CD4-positive, alpha-beta memory T cell (primary cell): ENCODE measurements at regions not wholly inside any gene's neighbourhood (a gene's known extent, or its start where the extent isn't known, plus 50 kb on each side); places are given as distances from the start of the nearest gene placed in this dataset.
"Not testable (repeated sequence)": the region's sequence is repeated elsewhere in the genome, so short reads cannot be mapped to it uniquely, and the experiment has no call there.

Experiments
- CTCF ChIA-PET: fragments of 350-600 bp; sonication (Branson Sonifier 250); formaldehyde crosslinking; loops from one replicate; lab custom pipeline; 2021; ENCODE audit warnings: inconsistent platforms; ENCODE audit not compliant: partially characterized antibody; lab: Charles Lee
- POLR2A ChIA-PET: fragments of 350-600 bp; sonication (Branson Sonifier 250); formaldehyde crosslinking; loops from one replicate; lab custom pipeline; 2021; ENCODE audit not compliant: partially characterized antibody; lab: Charles Lee
- DNase-seq, 5 donors: peaks; one replicate each; pipeline versions ENCODE4 v3.0.0 to v3.0.0-alpha.2; 2020 to 2022; ENCODE audit warnings: mixed read lengths in 1 of 5
- H3K27ac ChIP-seq: one replicate; pipeline ENCODE4 v1.7.0; 2013; ENCODE audit warnings: low read depth, low read length
- H3K27me3 ChIP-seq: 2 replicates; pipeline ENCODE4 v1.7.0; 2013; ENCODE audit warnings: mild to moderate bottlenecking, low read length, moderate library complexity; ENCODE audit not compliant: insufficient read depth
- H3K36me3 ChIP-seq: 2 replicates; pipeline ENCODE4 v1.7.0; 2013; ENCODE audit warnings: mild to moderate bottlenecking, low read length, moderate library complexity; ENCODE audit not compliant: insufficient read depth
- H3K4me1 ChIP-seq: 2 replicates; pipeline ENCODE4 v1.7.0; 2013; ENCODE audit warnings: mild to moderate bottlenecking, low read length, moderate library complexity; ENCODE audit not compliant: insufficient read depth
- H3K4me3 ChIP-seq, 2 donors: one replicate each; pipeline ENCODE4 v1.7.0; 2013; ENCODE audit warnings: low read length in 2 of 2, mild to moderate bottlenecking in 1 of 2
- H3K9me3 ChIP-seq, 2 donors: one replicate each; pipeline ENCODE4 v1.7.0; 2013; ENCODE audit warnings: low read length in 2 of 2, control low read depth in 1 of 2; ENCODE audit not compliant: control insufficient read depth in 1 of 2
- H3K27ac Mint-ChIP-seq, 7 donors: one replicate each; pipeline ENCODE4 v1.8.0; 2020 to 2021; ENCODE audit warnings: mixed read lengths in 7 of 7, mild to moderate bottlenecking in 6 of 7, inconsistent platforms in 3 of 7, moderate library complexity in 3 of 7
- H3K27me3 Mint-ChIP-seq, 2 donors: one replicate each; pipeline ENCODE4 v1.8.0; 2020 to 2021; ENCODE audit warnings: mixed read lengths in 2 of 2
- H3K36me3 Mint-ChIP-seq, 2 donors: one replicate each; pipeline ENCODE4 v1.8.0; 2020 to 2021; ENCODE audit warnings: mixed read lengths in 2 of 2, inconsistent platforms in 1 of 2, mild to moderate bottlenecking in 1 of 2
- H3K4me1 Mint-ChIP-seq, 4 donors: one replicate each; pipeline ENCODE4 v1.8.0; 2020 to 2021; ENCODE audit warnings: mixed read lengths in 4 of 4, mild to moderate bottlenecking in 1 of 4
- H3K4me3 Mint-ChIP-seq, 8 donors: one replicate each; pipeline ENCODE4 v1.8.0; 2020 to 2021; ENCODE audit warnings: mixed read lengths in 8 of 8, mild to moderate bottlenecking in 7 of 8, moderate library complexity in 6 of 8, inconsistent platforms in 3 of 8
- H3K9me3 Mint-ChIP-seq, 8 donors: one replicate each; pipeline ENCODE4 v1.8.0; 2020 to 2021; ENCODE audit warnings: mixed read lengths in 8 of 8, mild to moderate bottlenecking in 5 of 8, inconsistent platforms in 3 of 8, moderate library complexity in 1 of 8
- intact Hi-C: fragments of 100-400 bp; cut with micrococcal nuclease; formaldehyde crosslinking; loops from one replicate; pipeline ENCODE4 v1.15.1; 2023

- H3K4me1 ChIP-seq: no peaks in the 10 kb centered on the region
- intact Hi-C loops: no loop called here
- H3K4me3 ChIP-seq: no peak overlapping the region
- Mint-ChIP-seq H3K4me1 (no peaks in the 10 kb centered on the region), H3K27me3 (peaks cover 2 to 4% of the 10 kb centered on the region in 2 donors), H3K27ac (peak overlapping the region in 1 of 7 donors; percentile 16), H3K9me3 (peaks cover 0 to 4% (median under 1%) of the 10 kb centered on the region in 8 donors), H3K36me3 (no peaks in the 10 kb centered on the region), H3K4me3 (no peak overlapping the region)
- H3K27me3 ChIP-seq: no peaks in the 10 kb centered on the region
- H3K36me3 ChIP-seq: no peaks in the 10 kb centered on the region
- no peaks in the 10 kb centered on the region for H3K9me3 ChIP-seq
- ChIA-PET CTCF (no interaction called here), POLR2A (no interaction called here)
- no peak for DNase-seq
- no peak overlapping the region for H3K27ac ChIP-seq
Observed at GRCh38 chr9:87040410-87041009, 93.2 kb upstream of the GAS1 start.

GRCh38 chr9:87041553-87042235 lies 94.4 kb upstream of the GAS1 start:
- peak overlapping the region in 3 of 7 donors; percentile 35 to 75 (median 48) for H3K27ac Mint-ChIP-seq
- H3K36me3 Mint-ChIP-seq, H3K4me3 Mint-ChIP-seq, H3K36me3 ChIP-seq, DNase-seq, H3K27ac ChIP-seq, H3K9me3 ChIP-seq, H3K4me1 Mint-ChIP-seq, CTCF ChIA-PET, H3K4me3 ChIP-seq, H3K9me3 Mint-ChIP-seq, H3K27me3 Mint-ChIP-seq, H3K4me1 ChIP-seq, H3K27me3 ChIP-seq, POLR2A ChIA-PET, intact Hi-C loops: not testable (repeated sequence)

GRCh38 chr9:87049929-87050608 lies 102.8 kb upstream of the GAS1 start:
- H3K4me1 ChIP-seq, H3K36me3 Mint-ChIP-seq, DNase-seq, H3K27me3 ChIP-seq, H3K4me1 Mint-ChIP-seq, H3K27me3 Mint-ChIP-seq, H3K9me3 ChIP-seq, POLR2A ChIA-PET, H3K27ac ChIP-seq, H3K9me3 Mint-ChIP-seq, H3K36me3 ChIP-seq, H3K4me3 ChIP-seq, H3K27ac Mint-ChIP-seq, H3K4me3 Mint-ChIP-seq, intact Hi-C loops, CTCF ChIA-PET: not testable (repeated sequence)

DNA sequence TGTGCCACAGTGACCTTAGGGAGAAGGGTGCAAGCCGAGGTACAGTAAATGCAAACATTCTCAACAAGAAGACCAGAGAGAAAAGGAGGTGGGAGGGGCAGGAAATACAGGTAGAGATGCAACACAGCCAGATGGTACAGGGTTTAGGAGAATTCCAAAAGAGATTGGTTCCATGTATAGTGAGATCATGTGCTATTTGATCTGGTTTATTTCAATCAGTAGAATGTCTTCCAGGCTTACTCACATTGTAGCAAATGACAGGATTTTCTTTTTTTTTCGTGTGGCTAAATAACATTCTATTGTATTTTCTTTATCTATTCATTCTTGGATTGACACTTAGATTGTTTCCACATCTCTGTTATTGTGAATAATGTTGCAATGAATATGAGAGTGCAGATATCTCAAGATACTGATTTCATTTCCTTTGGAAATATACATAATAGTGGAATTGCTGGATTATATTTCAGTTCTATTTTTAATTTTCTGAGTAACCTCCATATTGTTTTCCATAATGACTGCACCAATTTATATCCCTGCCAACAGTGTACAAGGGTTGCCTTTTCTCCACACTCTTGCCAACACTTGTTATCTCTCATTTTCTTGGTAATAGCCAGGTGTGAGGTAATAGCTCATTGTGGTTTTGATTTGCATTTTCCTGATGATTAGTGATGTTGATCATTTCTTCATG lies 107.8 kb upstream of the GAS1 start:
- Mint-ChIP-seq H3K9me3 (peaks cover 0 to 3% (median 0%) of the 10 kb centered on the region in 8 donors), H3K27ac (no peak overlapping the region), H3K27me3 (peaks cover 2 to 6% of the 10 kb centered on the region in 2 donors), H3K4me3 (no peak overlapping the region), H3K36me3 (no peaks in the 10 kb centered on the region), H3K4me1 (no peaks in the 10 kb centered on the region)
- DNase-seq: no peak
- H3K4me3 ChIP-seq: no peak overlapping the region
- no peak overlapping the region for H3K27ac ChIP-seq
- H3K9me3 ChIP-seq: no peaks in the 10 kb centered on the region
- H3K27me3 ChIP-seq: no peaks in the 10 kb centered on the region
- ChIA-PET POLR2A (no interaction called here), CTCF (interaction anchor here (0.6 kb wide), 1 partner anchor 417 kb away, joined by 3 read pairs; no protein-coding TSS in a partner anchor)
- intact Hi-C loops: no loop called here
- no peaks in the 10 kb centered on the region for H3K36me3 ChIP-seq
- no peaks in the 10 kb centered on the region for H3K4me1 ChIP-seq

DNA sequence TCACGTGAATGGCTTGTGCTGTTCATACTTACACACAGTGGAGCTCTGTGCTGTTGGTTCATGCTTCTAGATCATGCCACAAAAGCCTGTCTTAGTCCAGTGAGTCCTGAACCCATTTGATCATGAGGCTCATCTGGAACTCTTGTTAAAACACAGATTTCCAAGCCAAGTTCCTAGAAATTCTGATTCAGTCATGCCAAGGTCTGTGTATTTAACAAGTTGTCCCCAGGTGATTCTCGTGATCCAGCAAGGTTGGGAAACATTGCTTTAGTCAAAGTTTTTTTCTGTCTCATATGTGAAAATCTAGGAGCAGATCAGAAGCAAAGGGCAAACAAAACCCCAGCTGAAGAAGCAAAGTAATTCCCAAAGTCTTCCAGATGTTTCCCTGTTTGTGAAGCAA lies 112.5 kb upstream of the GAS1 start:
- DNase-seq: no peak
- no peak overlapping the region for H3K27ac ChIP-seq
- POLR2A ChIA-PET: no interaction called here
- H3K36me3 Mint-ChIP-seq: no peaks in the 10 kb centered on the region
- no peaks in the 10 kb centered on the region for H3K27me3 ChIP-seq
- H3K4me1 ChIP-seq: no peaks in the 10 kb centered on the region
- CTCF ChIA-PET: no interaction called here
- no peaks in the 10 kb centered on the region for H3K9me3 Mint-ChIP-seq
- H3K4me3 ChIP-seq: no peak overlapping the region
- no peak overlapping the region for H3K4me3 Mint-ChIP-seq
- H3K36me3 ChIP-seq: no peaks in the 10 kb centered on the region
- H3K9me3 ChIP-seq: no peaks in the 10 kb centered on the region
- H3K27me3 Mint-ChIP-seq: peaks cover 3 to 5% of the 10 kb centered on the region in 2 donors
- H3K27ac Mint-ChIP-seq: no peak overlapping the region
- intact Hi-C loops: no loop called here
- no peaks in the 10 kb centered on the region for H3K4me1 Mint-ChIP-seq

DNA sequence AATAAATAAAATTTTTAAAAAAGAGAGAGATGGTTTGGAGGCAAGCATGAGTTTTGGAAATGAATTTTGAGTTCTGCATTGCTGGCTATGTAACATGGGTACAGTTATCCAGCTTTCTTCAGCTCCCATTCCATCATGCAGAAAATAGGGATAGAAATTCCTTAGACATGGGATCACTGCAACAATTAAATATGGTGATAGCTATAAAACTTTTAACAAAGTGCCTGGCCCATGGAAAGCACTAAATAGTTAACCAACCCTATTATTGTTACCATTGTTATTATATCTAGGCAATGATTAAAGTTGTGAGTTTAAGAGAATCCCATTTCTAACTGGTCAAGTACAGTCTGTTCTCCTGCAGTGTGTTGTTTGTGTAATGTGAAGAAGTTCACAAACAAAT lies 115.4 kb upstream of the GAS1 start:
- no peaks in the 10 kb centered on the region for H3K36me3 ChIP-seq
- H3K4me1 ChIP-seq: no peaks in the 10 kb centered on the region
- no peak overlapping the region for H3K4me3 Mint-ChIP-seq
- no peak overlapping the region for H3K27ac ChIP-seq
- H3K4me3 ChIP-seq: no peak overlapping the region
- no peaks in the 10 kb centered on the region for H3K36me3 Mint-ChIP-seq
- no peak for DNase-seq
- H3K9me3 Mint-ChIP-seq: no peaks in the 10 kb centered on the region
- ChIA-PET CTCF (no interaction called here), POLR2A (no interaction called here)
- H3K27ac Mint-ChIP-seq: no peak overlapping the region
- intact Hi-C loops: no loop called here
- no peaks in the 10 kb centered on the region for H3K27me3 ChIP-seq
- H3K9me3 ChIP-seq: no peaks in the 10 kb centered on the region
- peaks cover 3 to 5% of the 10 kb centered on the region in 2 donors for H3K27me3 Mint-ChIP-seq
- no peaks in the 10 kb centered on the region for H3K4me1 Mint-ChIP-seq

DNA sequence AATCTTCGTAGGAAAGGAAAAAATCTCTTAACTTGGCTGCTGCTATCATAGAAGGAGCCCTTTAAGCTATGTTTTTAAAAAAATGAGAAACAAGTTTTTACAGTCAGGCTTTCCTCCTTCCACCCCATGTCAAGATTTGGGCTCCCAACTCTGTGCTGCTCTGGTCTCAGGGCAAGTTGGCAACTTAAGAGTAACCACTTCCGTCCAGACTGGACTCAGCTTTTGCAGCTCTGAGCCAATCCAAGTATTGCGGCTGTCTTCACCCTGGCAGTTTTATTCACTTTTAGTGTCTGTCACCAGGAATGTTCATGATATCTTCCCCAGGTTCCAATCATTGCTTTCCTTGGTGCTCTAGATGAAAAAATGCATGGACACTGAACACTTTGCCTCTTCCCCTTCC lies 115.9 kb upstream of the GAS1 start:
- H3K27ac Mint-ChIP-seq: no peak overlapping the region
- no peaks in the 10 kb centered on the region for H3K9me3 ChIP-seq
- H3K4me1 Mint-ChIP-seq: no peaks in the 10 kb centered on the region
- DNase-seq: no peak
- ChIA-PET CTCF (no interaction called here), POLR2A (no interaction called here)
- no peaks in the 10 kb centered on the region for H3K36me3 Mint-ChIP-seq
- no peak overlapping the region for H3K4me3 ChIP-seq
- no peak overlapping the region for H3K4me3 Mint-ChIP-seq
- H3K36me3 ChIP-seq: no peaks in the 10 kb centered on the region
- no peaks in the 10 kb centered on the region for H3K9me3 Mint-ChIP-seq
- H3K27ac ChIP-seq: no peak overlapping the region
- peaks cover 3 to 5% of the 10 kb centered on the region in 2 donors for H3K27me3 Mint-ChIP-seq
- intact Hi-C loops: no loop called here
- H3K4me1 ChIP-seq: no peaks in the 10 kb centered on the region
- H3K27me3 ChIP-seq: no peaks in the 10 kb centered on the region
